Endothelial cell of umbilical vein (primary cell): ENCODE measurements at regions not wholly inside any gene's neighbourhood (a gene's known extent, or its start where the extent isn't known, plus 50 kb on each side); places are given as distances from the start of the nearest gene placed in this dataset.

Experiments used
- BruUV-seq: library from RNA; stranded (reverse); fragments of 400-500 nt; replicated peaks from 2 replicates; lab custom pipeline; 2021; lab: Mats Ljungman, UMichigan
- CTCF ChIA-PET: fragments of 300-600, 350-600 bp; sonication (Branson Sonifier 250); formaldehyde crosslinking; loops from one replicate; lab custom pipeline; 2021; ENCODE audit warnings: antibody characterized with exemption, inconsistent platforms; lab: Charles Lee
- POLR2A ChIA-PET: fragments of 300-600, 350-600 bp; sonication (Branson Sonifier 250); formaldehyde crosslinking; loops from one replicate; lab custom pipeline; 2021; ENCODE audit warnings: antibody characterized with exemption, inconsistent platforms; lab: Charles Lee
- DNase-seq: peaks from one replicate; pipeline ENCODE4 v3.0.0-alpha.2; 2011; ENCODE audit warnings: low read depth, low spot score
- FAIRE-seq: peaks from 2 replicates; lab custom pipeline; 2011; peaks lifted over from hg19 to GRCh38; lab: Jason Lieb, UNC
- H2AFZ ChIP-seq: 2 replicates; pipeline ENCODE4 v1.6.0; 2012; ENCODE audit warnings: low read depth, low read length, control low read depth, inconsistent platforms
- H3K27ac ChIP-seq: 2 replicates; pipeline ENCODE4 v1.5.1; 2011; ENCODE audit warnings: low read depth, mild to moderate bottlenecking, control low read depth, low read length, moderate library complexity; ENCODE audit not compliant: insufficient read depth
- H3K27me3 ChIP-seq, 2 experiments: 2 replicates each; pipeline versions ENCODE4 v1.6.0 to v1.6.1; 2011; ENCODE audit warnings: low read length in 2 of 2, mixed read lengths in 1 of 2; ENCODE audit not compliant: control insufficient read depth in 2 of 2, insufficient read depth in 2 of 2
- H3K36me3 ChIP-seq, 2 experiments: 2 replicates in 1 of 2; 3 replicates in 1 of 2; pipeline ENCODE4 v1.5.1; 2011; ENCODE audit warnings: low read length in 2 of 2, mild to moderate bottlenecking in 1 of 2, moderate library complexity in 1 of 2; ENCODE audit not compliant: control insufficient read depth in 2 of 2, insufficient read depth in 2 of 2; ENCODE audit errors: extremely low read depth in 1 of 2
- H3K4me1 ChIP-seq: 3 replicates; pipeline ENCODE4 v1.5.1; 2011; ENCODE audit warnings: mild to moderate bottlenecking, low read length; ENCODE audit not compliant: control insufficient read depth, insufficient read depth; ENCODE audit errors: extremely low read depth
- H3K4me2 ChIP-seq: 2 replicates; pipeline ENCODE4 v1.6.1; 2011; ENCODE audit warnings: low read length, control low read depth, mixed read lengths; ENCODE audit not compliant: insufficient read depth
- H3K4me3 ChIP-seq, 3 experiments: fragments of 200-600 bp in 1 of 3; sonication (generic), shearing (Covaris generic) in 1 of 3; replicated peaks in 1 of 3; 2 replicates each; pipeline ENCODE4 v1.5.1; 2011 to 2016; ENCODE audit warnings: control low read depth in 3 of 3, low read length in 3 of 3, mild to moderate bottlenecking in 2 of 3, inconsistent platforms in 1 of 3, low read depth in 1 of 3, moderate library complexity in 1 of 3; ENCODE audit not compliant: insufficient read depth in 1 of 3
- H3K79me2 ChIP-seq: 2 replicates; pipeline ENCODE4 v1.6.0; 2012; ENCODE audit warnings: low read length, inconsistent platforms; ENCODE audit not compliant: control insufficient read depth, insufficient read depth
- H3K9ac ChIP-seq: replicated peaks from 2 replicates; pipeline ENCODE3; 2011; ENCODE audit warnings: low read length, control low read depth; ENCODE audit not compliant: insufficient read depth; ENCODE audit errors: extremely low read depth
- H3K9me1 ChIP-seq: replicated peaks from 3 replicates; pipeline ENCODE4 v1.6.0; 2011; ENCODE audit warnings: mild to moderate bottlenecking, low read length; ENCODE audit not compliant: control insufficient read depth, insufficient read depth; ENCODE audit errors: extremely low read depth
- H3K9me3 ChIP-seq: replicated peaks from 2 replicates; pipeline ENCODE4 v1.5.1; 2012; ENCODE audit warnings: low read length, inconsistent platforms; ENCODE audit not compliant: control insufficient read depth, insufficient read depth
- H4K20me1 ChIP-seq: replicated peaks from 2 replicates; pipeline ENCODE3; 2011; ENCODE audit warnings: mild to moderate bottlenecking, low read length; ENCODE audit not compliant: control insufficient read depth, insufficient read depth; ENCODE audit errors: extremely low read depth
- CTCF ChIP-seq, 2 donors: IDR thresholded peaks; 1 replicate in 1 of 2; 2 replicates in 1 of 2; pipeline ENCODE4 v1.5.1; 2011; ENCODE audit warnings: low read length in 2 of 2, mild to moderate bottlenecking in 2 of 2, moderate library complexity in 2 of 2, control low read depth in 1 of 2, inconsistent platforms in 1 of 2, low read depth in 1 of 2; ENCODE audit not compliant: insufficient read depth in 1 of 2; ENCODE audit errors: extremely low read depth in 1 of 2
- EZH2 ChIP-seq: IDR thresholded peaks from 2 replicates; pipeline ENCODE4 v1.6.1; 2012; ENCODE audit warnings: borderline replicate concordance, low read depth, mild to moderate bottlenecking, moderate library complexity, low read length, inconsistent platforms; ENCODE audit not compliant: severe bottlenecking
- GATA2 ChIP-seq: IDR thresholded peaks from 2 replicates; pipeline ENCODE4 v1.7.0; 2011; ENCODE audit warnings: low read depth, mild to moderate bottlenecking, moderate library complexity, mixed read lengths, low read length; ENCODE audit not compliant: insufficient read length, insufficient read depth
- JUN ChIP-seq: IDR thresholded peaks from 2 replicates; pipeline ENCODE4 v1.6.1; 2011; ENCODE audit warnings: borderline replicate concordance, low read depth; ENCODE audit not compliant: insufficient read length, insufficient read depth
- MAX ChIP-seq: IDR thresholded peaks from 2 replicates; pipeline ENCODE4 v1.6.1; 2011; ENCODE audit not compliant: insufficient read depth, insufficient read length
- POLR2AphosphoS5 ChIP-seq: IDR thresholded peaks from 2 replicates; pipeline ENCODE4 v1.6.1; 2012; ENCODE audit warnings: low read depth, mild to moderate bottlenecking, control low read depth, low read length, moderate library complexity; ENCODE audit not compliant: insufficient read depth
- dilution Hi-C: fragments of 300-500 bp; cut with MboI; formaldehyde crosslinking; loops from one replicate; pipeline ENCODE4 v1.15.0; 2019; ENCODE audit warnings: low sequenced_read_pairs; ENCODE audit not compliant: extremely low pct_ligation_motif_present
- intact Hi-C: fragments of 100-400 bp; cut with micrococcal nuclease; formaldehyde crosslinking; loops from one replicate; pipeline ENCODE4 v1.10.0; 2022

- Histone ChIP-seq H2AFZ (no peak overlapping the region), H3K4me2 (no peak overlapping the region), H3K4me3 (no peak overlapping the region), H3K79me2 (no peaks in the 10 kb centered on the region), H3K9ac (no peak overlapping the region), H3K9me1 (no peaks in the 10 kb centered on the region), H3K36me3 (no peaks in the 10 kb centered on the region), H3K9me3 (no peaks in the 10 kb centered on the region), H3K27ac (no peak overlapping the region), H3K27me3 (peaks cover 0 to 5% of the 10 kb centered on the region in 2 experiments), H4K20me1 (no peaks in the 10 kb centered on the region), H3K4me1 (no peaks in the 10 kb centered on the region)
- TF ChIP-seq CTCF (IDR thresholded peaks at IDR 0.05; ENCODE audit: extremely low read depth in 1 of 2, insufficient read depth in 1 of 2, low read depth in 1 of 2, low read length in 2 of 2), result no peak
- TF ChIP-seq POLR2AphosphoS5, result no peak
- TF ChIP-seq GATA2, result no peak
- no peak for TF ChIP-seq EZH2
- no peak for TF ChIP-seq MAX
- no peak for TF ChIP-seq JUN
- intact Hi-C loops, result no loop called here
- no TSS peak for BruUV-seq
- ChIA-PET CTCF (no interaction called here), POLR2A (no interaction called here)
- dilution Hi-C loops, result no loop called here
- DNase-seq (no peak), FAIRE-seq (no peak)
These were observed 335.6 kb upstream of the NOVA1 start for GRCh38 chr14:26933431-26933830.
